ENCODE measurements at regions not wholly inside any gene's neighbourhood (a gene's known extent, or its start where the extent isn't known, plus 50 kb on each side); places are given as distances from the start of the nearest gene placed in this dataset.

DNA sequence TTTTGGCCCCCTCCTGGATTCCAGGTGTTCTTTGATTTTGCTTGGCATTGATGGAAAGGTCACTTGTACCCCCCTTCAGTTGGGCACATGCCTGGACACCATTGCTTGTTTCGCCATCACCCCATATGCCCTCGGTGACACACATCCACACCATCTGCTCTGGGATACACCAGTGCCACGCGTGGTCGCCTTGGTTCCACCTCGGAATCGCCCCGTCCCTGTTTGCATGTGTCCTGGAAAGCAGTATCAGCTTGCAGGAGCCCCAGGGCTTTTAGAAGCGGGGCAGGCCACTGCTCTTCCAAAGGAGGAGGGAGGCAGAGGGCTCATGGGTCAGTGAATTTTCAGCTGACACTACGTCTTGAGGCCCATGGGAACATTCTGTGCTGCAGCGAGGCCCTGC is 607.9 kb downstream of the KCNJ18 start:
- TF ChIP-seq POLR2A (IDR thresholded peaks at IDR 0.05; ENCODE audit: low read length) (no peak), GATA1 (IDR thresholded peaks at IDR 0.05; ENCODE audit: low read depth, low read length) (no peak)
